ENCODE measurements at regions not wholly inside any gene's neighbourhood (a gene's known extent, or its start where the extent isn't known, plus 50 kb on each side); places are given as distances from the start of the nearest gene placed in this dataset.

DNA sequence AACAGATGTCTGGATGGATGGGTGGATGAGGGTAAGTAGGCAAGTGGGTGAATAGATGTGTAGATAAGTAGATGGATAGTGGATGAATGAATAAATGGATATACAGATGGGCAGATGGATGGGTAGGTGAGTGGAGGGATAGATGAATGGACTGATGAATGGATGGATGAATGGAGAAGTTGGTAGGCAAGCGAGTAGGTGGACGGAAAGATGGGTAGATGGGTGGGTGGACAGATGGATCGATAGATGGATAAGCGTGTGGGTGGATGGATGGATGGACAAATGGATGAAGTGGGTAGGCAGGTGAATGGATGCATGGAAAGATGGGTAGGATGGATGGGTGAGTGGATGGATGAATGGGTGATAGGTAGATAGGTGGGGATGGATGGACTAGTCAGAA lies 393.2 kb downstream of the SHANK2 start:
- Mint-ChIP-seq H3K27me3 (peaks cover 1% of the 10 kb centered on the region), H3K4me3 (no peak overlapping the region), H3K36me3 (ENCODE audit: low read depth) (no peaks in the 10 kb centered on the region), H3K27ac (no peak overlapping the region), H3K9me3 (no peaks in the 10 kb centered on the region), H3K4me1 (no peaks in the 10 kb centered on the region)
- CTCF ChIA-PET, result no interaction called here
- DNase-seq (no peak), ATAC-seq (ENCODE audit: low read depth) (no peak)
- POLR2A ChIA-PET, result no interaction called here
- TF ChIP-seq, protein P1, sequence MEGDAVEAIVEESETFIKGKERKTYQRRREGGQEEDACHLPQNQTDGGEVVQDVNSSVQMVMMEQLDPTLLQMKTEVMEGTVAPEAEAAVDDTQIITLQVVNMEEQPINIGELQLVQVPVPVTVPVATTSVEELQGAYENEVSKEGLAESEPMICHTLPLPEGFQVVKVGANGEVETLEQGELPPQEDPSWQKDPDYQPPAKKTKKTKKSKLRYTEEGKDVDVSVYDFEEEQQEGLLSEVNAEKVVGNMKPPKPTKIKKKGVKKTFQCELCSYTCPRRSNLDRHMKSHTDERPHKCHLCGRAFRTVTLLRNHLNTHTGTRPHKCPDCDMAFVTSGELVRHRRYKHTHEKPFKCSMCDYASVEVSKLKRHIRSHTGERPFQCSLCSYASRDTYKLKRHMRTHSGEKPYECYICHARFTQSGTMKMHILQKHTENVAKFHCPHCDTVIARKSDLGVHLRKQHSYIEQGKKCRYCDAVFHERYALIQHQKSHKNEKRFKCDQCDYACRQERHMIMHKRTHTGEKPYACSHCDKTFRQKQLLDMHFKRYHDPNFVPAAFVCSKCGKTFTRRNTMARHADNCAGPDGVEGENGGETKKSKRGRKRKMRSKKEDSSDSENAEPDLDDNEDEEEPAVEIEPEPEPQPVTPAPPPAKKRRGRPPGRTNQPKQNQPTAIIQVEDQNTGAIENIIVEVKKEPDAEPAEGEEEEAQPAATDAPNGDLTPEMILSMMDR (IDR thresholded peaks at IDR 0.05), result no peak
- intact Hi-C loops (cut with micrococcal nuclease), result no loop called here

DNA sequence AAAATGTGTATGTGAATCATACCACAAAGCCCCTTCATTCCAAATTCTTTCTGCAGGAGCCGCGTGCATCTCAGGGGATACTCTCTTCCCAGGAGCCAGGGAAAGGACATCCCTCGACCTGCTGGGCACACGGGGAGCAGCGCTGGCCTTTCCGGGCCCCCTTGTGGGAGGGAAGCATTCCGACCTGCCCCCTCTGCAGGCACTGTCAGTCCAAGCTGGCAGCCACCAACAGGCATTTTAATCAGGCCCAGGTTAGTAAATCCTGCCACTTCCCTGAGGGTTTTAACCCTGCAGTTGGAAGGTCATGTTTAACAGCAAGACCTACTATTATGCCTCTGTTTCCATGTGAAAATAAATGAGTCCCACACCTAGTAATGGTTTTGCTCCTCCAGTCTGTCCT lies 391.5 kb downstream of the SHANK2 start:
- TF ChIP-seq, protein P1 (IDR thresholded peaks at IDR 0.05), result no peak
- ATAC-seq (ENCODE audit: low read depth), result no peak
- H3K27ac Mint-ChIP-seq, result no peak overlapping the region
- DNase-seq, result no peak
- POLR2A ChIA-PET, result no interaction called here
- H3K4me1 Mint-ChIP-seq, result no peaks in the 10 kb centered on the region
- CTCF ChIA-PET, result no interaction called here
- H3K9me3 Mint-ChIP-seq, result no peaks in the 10 kb centered on the region
- intact Hi-C loops (cut with micrococcal nuclease), result no loop called here
- no peak overlapping the region for H3K4me3 Mint-ChIP-seq
- peaks cover 1% of the 10 kb centered on the region for H3K27me3 Mint-ChIP-seq
- no peaks in the 10 kb centered on the region for H3K36me3 Mint-ChIP-seq (ENCODE audit: low read depth)

DNA sequence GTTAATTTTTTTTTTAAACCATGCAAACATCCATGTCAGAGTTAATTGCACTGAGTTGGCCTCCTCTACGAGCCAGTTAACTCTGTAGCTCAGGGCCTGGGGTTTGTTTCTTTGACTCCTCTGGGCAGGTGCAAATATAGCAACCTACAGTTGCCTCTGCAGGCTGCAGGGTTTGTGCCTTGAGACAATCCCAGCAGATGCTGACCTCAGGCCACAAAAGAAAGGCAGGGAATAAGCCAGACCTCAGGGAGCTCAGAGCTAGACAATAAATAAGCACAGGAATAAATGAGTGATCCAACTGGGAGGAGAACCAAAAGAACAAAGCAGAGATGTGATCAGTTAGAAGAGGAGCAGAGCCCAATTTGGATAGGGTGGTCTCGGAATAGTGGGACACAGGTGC lies 390.8 kb downstream of the SHANK2 start:
- intact Hi-C loops (cut with micrococcal nuclease), result no loop called here
- Mint-ChIP-seq H3K4me1 (no peaks in the 10 kb centered on the region), H3K27me3 (peaks cover 1% of the 10 kb centered on the region), H3K27ac (no peak overlapping the region), H3K4me3 (no peak overlapping the region), H3K36me3 (ENCODE audit: low read depth) (no peaks in the 10 kb centered on the region), H3K9me3 (no peaks in the 10 kb centered on the region)
- ChIA-PET CTCF (no interaction called here), POLR2A (no interaction called here)
- TF ChIP-seq, protein P1 (IDR thresholded peaks at IDR 0.05), result no peak
- no peak for ATAC-seq (ENCODE audit: low read depth)
- DNase-seq, result no peak

DNA sequence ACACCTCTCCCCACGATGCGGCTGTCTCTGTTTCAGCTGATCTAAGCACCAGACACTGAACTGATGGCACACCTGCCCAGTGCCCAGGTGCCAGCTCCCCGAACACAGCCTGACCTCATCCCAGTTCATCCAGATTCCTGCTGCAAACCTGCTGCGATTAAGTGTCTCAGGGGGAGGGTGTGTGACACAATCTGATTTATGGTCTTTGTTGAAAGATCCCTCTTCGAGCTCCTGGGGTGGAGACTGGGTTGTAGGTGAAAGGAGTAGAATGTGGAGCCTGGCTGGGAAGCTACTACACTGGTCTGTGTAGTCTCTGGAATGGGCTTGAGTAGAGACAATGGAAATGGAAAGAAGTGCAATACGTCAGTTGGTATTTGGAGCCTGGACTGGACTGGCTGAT lies 390.3 kb downstream of the SHANK2 start:
- ATAC-seq (ENCODE audit: low read depth), result no peak
- no peaks in the 10 kb centered on the region for H3K4me1 Mint-ChIP-seq
- H3K27me3 Mint-ChIP-seq, result peaks cover 3% of the 10 kb centered on the region
- no peaks in the 10 kb centered on the region for H3K9me3 Mint-ChIP-seq
- TF ChIP-seq, protein P1 (IDR thresholded peaks at IDR 0.05), result no peak
- ChIA-PET CTCF (no interaction called here), POLR2A (no interaction called here)
- H3K36me3 Mint-ChIP-seq (ENCODE audit: low read depth), result no peaks in the 10 kb centered on the region
- no peak overlapping the region for H3K4me3 Mint-ChIP-seq
- intact Hi-C loops (cut with micrococcal nuclease), result no loop called here
- H3K27ac Mint-ChIP-seq, result no peak overlapping the region
- DNase-seq, result no peak

DNA sequence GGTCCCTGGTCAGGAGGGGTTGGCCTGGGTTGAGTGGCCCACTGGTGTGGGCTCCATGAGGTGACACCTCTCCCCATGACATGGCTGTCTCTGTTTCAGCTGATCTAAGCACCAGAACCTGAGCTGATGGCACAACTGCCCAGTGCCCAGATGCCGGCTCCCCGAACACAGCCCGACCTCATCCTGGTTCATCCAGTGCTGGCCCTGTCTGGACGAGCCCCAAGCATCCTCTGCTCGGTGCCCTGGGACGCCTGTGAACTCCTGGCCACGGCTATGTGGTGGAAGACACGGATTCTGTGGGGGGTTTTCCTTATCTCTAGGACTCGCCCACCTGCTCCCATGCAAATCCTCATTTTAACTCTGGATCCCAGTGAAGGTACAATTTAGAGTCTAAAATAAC lies 389.2 kb downstream of the SHANK2 start:
- Mint-ChIP-seq H3K9me3 (no peaks in the 10 kb centered on the region), H3K27ac (no peak overlapping the region), H3K27me3 (peaks cover 3% of the 10 kb centered on the region), H3K4me1 (no peaks in the 10 kb centered on the region), H3K4me3 (no peak overlapping the region), H3K36me3 (ENCODE audit: low read depth) (no peaks in the 10 kb centered on the region)
- no peak for ATAC-seq (ENCODE audit: low read depth)
- ChIA-PET CTCF (no interaction called here), POLR2A (no interaction called here)
- intact Hi-C loops (cut with micrococcal nuclease), result no loop called here
- DNase-seq, result no peak
- TF ChIP-seq, protein P1 (IDR thresholded peaks at IDR 0.05), result no peak
